Epithelial cell of proximal tubule (primary cell): ENCODE measurements at regions not wholly inside any gene's neighbourhood (a gene's known extent, or its start where the extent isn't known, plus 50 kb on each side); places are given as distances from the start of the nearest gene placed in this dataset.

Source experiments
- DNase-seq: peaks from one replicate; pipeline ENCODE4 v3.0.0-alpha.2; 2011; ENCODE audit warnings: low read depth
- H3K4me3 ChIP-seq: 2 replicates; pipeline ENCODE4 v1.5.1; 2011; ENCODE audit warnings: low read depth, mild to moderate bottlenecking, low read length
- TF ChIP-seq, protein P1 (sequence below): conservative IDR thresholded peaks from 2 replicates; pipeline ENCODE4 v1.5.1; 2012; ENCODE audit warnings: low read depth, mild to moderate bottlenecking, low read length

DNA sequence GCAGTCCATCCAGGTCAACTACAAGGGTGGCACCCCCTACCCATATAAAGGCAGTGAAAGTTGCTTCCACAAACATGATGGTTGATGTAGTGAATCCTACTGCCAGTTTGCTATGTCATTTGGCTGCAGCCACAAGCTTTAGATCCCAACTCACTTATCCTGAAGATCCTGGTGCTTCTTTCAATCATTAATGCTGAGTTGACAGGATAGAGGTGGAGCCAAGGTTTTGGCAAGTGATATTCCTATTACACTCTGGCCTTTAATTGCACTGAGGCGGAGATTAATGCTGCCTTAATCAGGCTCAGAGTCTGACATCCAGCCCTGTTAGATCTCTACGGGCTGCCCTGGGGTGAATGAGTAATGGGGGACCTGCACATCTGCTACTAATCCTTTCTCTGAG, 542.4 kb upstream of the ARX start:
- H3K4me3 ChIP-seq: no peak overlapping the region
- TF ChIP-seq, protein P1, sequence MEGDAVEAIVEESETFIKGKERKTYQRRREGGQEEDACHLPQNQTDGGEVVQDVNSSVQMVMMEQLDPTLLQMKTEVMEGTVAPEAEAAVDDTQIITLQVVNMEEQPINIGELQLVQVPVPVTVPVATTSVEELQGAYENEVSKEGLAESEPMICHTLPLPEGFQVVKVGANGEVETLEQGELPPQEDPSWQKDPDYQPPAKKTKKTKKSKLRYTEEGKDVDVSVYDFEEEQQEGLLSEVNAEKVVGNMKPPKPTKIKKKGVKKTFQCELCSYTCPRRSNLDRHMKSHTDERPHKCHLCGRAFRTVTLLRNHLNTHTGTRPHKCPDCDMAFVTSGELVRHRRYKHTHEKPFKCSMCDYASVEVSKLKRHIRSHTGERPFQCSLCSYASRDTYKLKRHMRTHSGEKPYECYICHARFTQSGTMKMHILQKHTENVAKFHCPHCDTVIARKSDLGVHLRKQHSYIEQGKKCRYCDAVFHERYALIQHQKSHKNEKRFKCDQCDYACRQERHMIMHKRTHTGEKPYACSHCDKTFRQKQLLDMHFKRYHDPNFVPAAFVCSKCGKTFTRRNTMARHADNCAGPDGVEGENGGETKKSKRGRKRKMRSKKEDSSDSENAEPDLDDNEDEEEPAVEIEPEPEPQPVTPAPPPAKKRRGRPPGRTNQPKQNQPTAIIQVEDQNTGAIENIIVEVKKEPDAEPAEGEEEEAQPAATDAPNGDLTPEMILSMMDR: no peak
- DNase-seq: no peak

DNA sequence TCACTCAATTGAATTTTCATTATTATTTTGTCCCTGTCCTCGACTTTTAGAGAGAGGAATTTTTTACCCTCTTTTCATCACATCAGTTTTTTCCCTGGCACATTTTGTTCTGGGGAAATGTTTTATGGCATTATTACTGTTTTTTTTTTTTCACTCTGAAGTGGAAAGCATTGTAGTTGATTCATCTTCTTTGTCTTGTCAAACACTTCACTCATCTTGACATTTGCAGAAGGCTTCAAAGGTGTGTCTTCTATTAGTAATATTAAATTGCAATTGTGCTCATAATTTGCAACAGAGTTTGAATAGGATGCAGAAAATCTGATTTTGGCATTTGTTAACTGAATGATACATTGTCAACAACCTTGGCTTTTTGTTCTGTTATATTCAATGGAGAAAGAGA, 545.4 kb upstream of the ARX start:
- no peak for DNase-seq
- TF ChIP-seq, protein P1: no peak
- H3K4me3 ChIP-seq: no peak overlapping the region

DNA sequence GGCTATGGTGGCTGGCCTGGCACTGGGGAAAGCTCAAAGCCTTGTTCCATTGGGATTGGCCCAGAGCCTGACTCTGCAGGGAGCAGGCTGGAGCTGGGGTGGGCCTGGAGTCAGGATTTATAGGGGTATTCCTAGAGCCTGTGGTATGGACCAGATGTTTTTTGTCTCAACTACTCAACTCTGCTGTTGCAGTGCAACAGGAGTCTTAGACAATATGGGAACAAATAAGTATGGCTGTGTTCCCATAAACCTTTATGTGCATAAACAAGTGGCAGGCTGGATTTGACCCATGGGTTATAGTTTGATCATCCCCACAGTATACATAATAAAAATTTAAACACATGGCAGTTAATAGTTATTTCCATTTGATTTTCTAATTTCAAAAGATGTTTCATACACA, 557.9 kb upstream of the ARX start:
- TF ChIP-seq, protein P1: no peak
- H3K4me3 ChIP-seq: no peak overlapping the region
- no peak for DNase-seq

DNA sequence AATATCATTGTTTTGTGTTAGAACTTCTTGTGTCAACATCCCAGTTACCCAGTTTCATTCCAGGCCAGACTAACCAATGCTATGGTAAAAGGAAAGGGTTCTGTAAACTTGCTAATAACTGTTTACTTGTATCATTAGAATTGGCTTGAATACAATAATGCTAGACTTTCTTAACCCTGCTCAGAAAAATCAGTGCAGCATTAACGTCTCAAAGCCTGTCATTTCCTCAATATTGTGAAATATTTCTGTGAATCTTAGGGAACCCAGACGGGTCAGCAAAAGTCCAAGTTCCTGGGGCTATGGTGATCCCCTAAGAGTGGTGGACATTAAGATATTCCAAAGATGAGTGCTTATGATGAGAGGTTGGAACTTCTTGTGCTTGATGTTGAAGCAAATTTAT, 541.2 kb upstream of the MAGEB18 start:
- H3K4me3 ChIP-seq: no peak overlapping the region
- DNase-seq: no peak
- TF ChIP-seq, protein P1: no peak

DNA sequence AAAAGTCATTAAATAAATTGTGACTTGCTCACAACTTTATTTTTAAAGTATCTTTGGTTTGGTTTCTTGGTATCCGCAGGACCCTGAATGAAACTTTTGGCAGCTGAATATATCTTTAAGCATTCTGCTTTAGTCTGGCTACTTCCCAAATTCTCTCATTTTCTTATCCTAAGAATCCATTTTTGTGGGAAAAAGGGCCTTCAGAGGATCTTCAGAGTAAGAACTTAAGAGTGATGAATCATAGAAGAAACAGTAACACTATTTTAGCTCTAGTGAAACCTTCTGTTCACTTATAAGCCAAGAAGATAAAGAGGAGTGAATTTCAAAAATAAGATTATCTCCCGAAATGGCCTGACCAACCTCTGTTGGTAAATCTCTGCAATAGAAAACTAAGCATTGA, 540.6 kb upstream of the MAGEB18 start:
- TF ChIP-seq, protein P1: no peak
- no peak for DNase-seq
- no peak overlapping the region for H3K4me3 ChIP-seq

DNA sequence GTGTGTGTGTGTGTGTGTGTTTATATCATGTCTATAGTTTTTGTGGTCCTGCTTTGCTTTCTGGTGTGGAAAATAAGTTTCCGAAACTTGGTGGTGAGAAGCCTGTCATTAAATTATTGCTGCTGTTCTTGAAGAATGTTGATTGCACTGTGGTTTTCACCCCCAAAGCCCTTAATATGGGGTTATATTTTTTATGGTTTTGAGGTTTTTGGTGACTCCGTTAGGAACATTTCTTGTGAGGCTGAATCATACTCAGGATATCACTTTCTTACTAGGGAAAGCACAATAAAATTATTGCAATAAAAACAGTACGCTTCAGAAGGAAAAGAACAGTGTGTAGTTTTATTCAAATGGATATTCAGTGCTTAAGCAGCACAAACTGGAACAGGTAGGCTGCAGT, 539.1 kb upstream of the MAGEB18 start:
- DNase-seq: no peak
- TF ChIP-seq, protein P1: no peak

DNA sequence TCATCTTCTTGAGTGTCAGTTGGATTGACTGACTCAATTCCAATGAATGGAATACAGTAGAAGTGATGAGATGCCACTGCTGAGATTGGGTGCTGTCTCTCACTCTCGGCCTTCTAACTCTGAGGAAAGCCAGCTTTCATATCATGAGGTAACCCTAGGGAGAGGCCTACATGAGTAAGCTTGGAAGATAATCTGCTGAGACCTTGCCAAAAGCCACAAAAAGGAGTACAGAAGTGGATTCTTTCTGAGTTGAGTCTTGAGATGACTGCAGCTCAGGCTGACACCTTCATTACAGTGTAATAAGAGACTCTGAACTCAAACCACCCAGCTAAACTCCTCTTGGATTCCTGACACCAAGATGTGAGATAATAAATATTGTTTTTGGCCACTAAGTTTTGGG, 537.4 kb upstream of the MAGEB18 start:
- TF ChIP-seq, protein P1: no peak
- no peak overlapping the region for H3K4me3 ChIP-seq
- no peak for DNase-seq

More for the DNA sequence above, 539.1 kb upstream of the MAGEB18 start:
- no peak overlapping the region for H3K4me3 ChIP-seq
